Kidney (tissue), 13 donors: ENCODE measurements at regions not wholly inside any gene's neighbourhood (a gene's known extent, or its start where the extent isn't known, plus 50 kb on each side); places are given as distances from the start of the nearest gene placed in this dataset. TPM values are rescaled to one million over a fixed set of nuclear protein-coding genes. Genes with fewer than 3 reads are reported as not detected.

Experiments used
- DNase-seq, 5 donors: peaks; one replicate each; pipeline ENCODE4 v3.0.0-alpha.2; 2013 to 2020
- FAIRE-seq: peaks from 2 replicates; lab custom pipeline; 2012; peaks lifted over from hg19 to GRCh38; lab: Jason Lieb, UNC
- H3K27ac ChIP-seq, 2 donors: one replicate each; pipeline ENCODE4 v1.7.0; 2013; ENCODE audit warnings: low read depth in 2 of 2, low read length in 2 of 2, inconsistent platforms in 1 of 2
- H3K27me3 ChIP-seq: one replicate; pipeline ENCODE4 v1.7.1; 2013; ENCODE audit warnings: low read length, inconsistent platforms; ENCODE audit not compliant: control insufficient read depth, insufficient read depth
- H3K36me3 ChIP-seq, 3 donors: one replicate each; pipeline versions ENCODE4 v1.7.0 to v1.7.1; 2013; ENCODE audit warnings: low read length in 3 of 3, control low read depth in 1 of 3, inconsistent platforms in 1 of 3; ENCODE audit not compliant: insufficient read depth in 3 of 3, control insufficient read depth in 2 of 3
- H3K4me1 ChIP-seq, 3 donors: one replicate each; pipeline versions ENCODE4 v1.7.0 to v1.7.1; 2013; ENCODE audit warnings: low read length in 3 of 3, inconsistent platforms in 1 of 3, low read depth in 1 of 3; ENCODE audit not compliant: control insufficient read depth in 2 of 3, insufficient read depth in 2 of 3
- H3K4me3 ChIP-seq, 3 donors: one replicate each; pipeline versions ENCODE4 v1.7.0 to v1.8.1; 2013; ENCODE audit warnings: low read length in 3 of 3, control low read depth in 1 of 3, inconsistent platforms in 1 of 3
- H3K9ac ChIP-seq, 3 donors: one replicate each; pipeline versions ENCODE4 v1.7.0 to v1.7.1; 2013; ENCODE audit warnings: low read length in 3 of 3, control low read depth in 1 of 3, inconsistent platforms in 1 of 3
- H3K9me3 ChIP-seq, 3 donors: one replicate each; pipeline versions ENCODE4 v1.7.0 to v1.7.1; 2013; ENCODE audit warnings: low read length in 3 of 3, control low read depth in 1 of 3, inconsistent platforms in 1 of 3; ENCODE audit not compliant: control insufficient read depth in 2 of 3, insufficient read depth in 1 of 3
- CTCF ChIP-seq: IDR thresholded peaks from 3 replicates; pipeline ENCODE4 v1.5.1; 2012; ENCODE audit warnings: mild to moderate bottlenecking, moderate library complexity, borderline replicate concordance; ENCODE audit not compliant: insufficient read depth; ENCODE audit errors: extremely low read depth
- intact Hi-C: fragments of 100-400 bp; cut with DNase I; formaldehyde crosslinking; loops from one replicate; pipeline ENCODE4 v1.11.1; 2022
- microRNA-seq: library from miRNA; unstranded; fragments of <30 nt; microRNA quantifications from one replicate; pipeline ENCODE4 v1.2.0, GENCODE V29; 2020
- donor health status: control.
- donor health status: control.
- donor health status: control.
- donor health status: control.
- donor health status: control.
- donor health status: DM: yes; HTN: yes; CAD: no.
- donor health status: Normal renal cell carcinoma (clear cell type).

- H3K27ac ChIP-seq = no peak overlapping the region
- no peak overlapping the region for H3K4me3 ChIP-seq
- no peaks in the 10 kb centered on the region for H3K27me3 ChIP-seq
- intact Hi-C loops = no loop called here
- no peak overlapping the region for H3K9ac ChIP-seq
- no peak for TF ChIP-seq CTCF
- no peaks in the 10 kb centered on the region for H3K9me3 ChIP-seq
- H3K36me3 ChIP-seq = no peaks in the 10 kb centered on the region
- H3K4me1 ChIP-seq = no peaks in the 10 kb centered on the region
- FAIRE-seq (no peak), DNase-seq (no peak)
These were observed 49.9 kb upstream of the TMPO start for GRCh38 chr12:98465505-98465904.

Small RNA genes lying in the stretch of these regions (microRNA-seq; reads per million reads assigned to microRNA genes)
- gene MIR4303 (not detected), gene MIR4495 (not detected)
